ENCODE measurements at regions not wholly inside any gene's neighbourhood (a gene's known extent, or its start where the extent isn't known, plus 50 kb on each side); places are given as distances from the start of the nearest gene placed in this dataset.

- no peak for TF ChIP-seq MXI1 (IDR thresholded peaks at IDR 0.05; ENCODE audit: borderline replicate concordance, low read depth, low read length)
- TF ChIP-seq CTCF (conservative IDR thresholded peaks at IDR 0.05; ENCODE audit: low read depth, low read length): no peak
- no peak for TF ChIP-seq RFX5 (IDR thresholded peaks at IDR 0.05; ENCODE audit: low read depth, low read length)
- TF ChIP-seq MAZ (IDR thresholded peaks at IDR 0.05; ENCODE audit: borderline replicate concordance, low read depth, low read length): no peak
- no peak for TF ChIP-seq SMC3 (IDR thresholded peaks at IDR 0.05; ENCODE audit: low read depth, low read length)
- no peak for TF ChIP-seq MAFK (IDR thresholded peaks at IDR 0.05; ENCODE audit: low read depth, low read length)
Measured at GRCh38 chr9:107620236-107620635, 130.7 kb upstream of the KLF4 start.
